ENCODE measurements at regions not wholly inside any gene's neighbourhood (a gene's known extent, or its start where the extent isn't known, plus 50 kb on each side); places are given as distances from the start of the nearest gene placed in this dataset.

DNA sequence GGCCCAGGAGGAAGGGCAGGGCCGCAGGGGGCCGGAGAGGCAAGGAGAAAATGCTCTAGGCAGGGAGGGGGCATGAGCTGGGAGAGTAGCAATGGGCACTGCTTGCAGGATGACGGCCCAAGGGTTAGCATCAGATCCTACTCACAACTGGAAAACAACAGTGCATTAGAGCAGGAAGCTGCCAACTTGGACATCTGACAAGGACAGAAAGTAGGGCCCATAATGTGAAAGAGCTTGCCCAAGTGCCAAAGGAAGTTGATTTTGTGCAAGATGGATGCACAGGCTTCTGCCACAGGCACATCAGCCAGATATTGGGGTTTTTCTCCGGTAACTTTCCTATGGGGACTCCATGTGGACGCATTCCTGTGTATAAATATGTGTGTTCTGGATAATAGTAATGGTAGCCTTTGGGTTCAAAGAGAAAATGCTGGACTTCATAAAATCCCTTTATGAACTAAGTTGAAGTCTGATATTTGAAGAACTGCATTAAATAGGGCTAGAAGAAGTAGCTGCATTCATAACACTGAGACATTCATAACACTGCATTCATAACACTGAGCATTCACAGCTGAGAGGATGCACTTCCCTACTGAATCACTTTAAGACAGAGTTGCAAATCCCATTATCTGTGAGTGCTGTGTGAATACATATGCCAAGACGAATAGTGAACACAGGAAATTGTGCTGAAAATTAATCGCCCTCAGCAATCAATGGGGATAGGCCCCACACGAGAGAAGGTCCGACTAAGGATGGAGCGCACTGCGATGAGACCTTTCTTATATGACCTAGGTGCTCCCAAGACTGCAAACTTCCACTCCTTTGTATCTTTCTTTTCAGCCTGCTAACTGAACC, 235.6 kb upstream of the PRDM1 start:
- no peak for DNase-seq (ENCODE audit: low read depth)

DNA sequence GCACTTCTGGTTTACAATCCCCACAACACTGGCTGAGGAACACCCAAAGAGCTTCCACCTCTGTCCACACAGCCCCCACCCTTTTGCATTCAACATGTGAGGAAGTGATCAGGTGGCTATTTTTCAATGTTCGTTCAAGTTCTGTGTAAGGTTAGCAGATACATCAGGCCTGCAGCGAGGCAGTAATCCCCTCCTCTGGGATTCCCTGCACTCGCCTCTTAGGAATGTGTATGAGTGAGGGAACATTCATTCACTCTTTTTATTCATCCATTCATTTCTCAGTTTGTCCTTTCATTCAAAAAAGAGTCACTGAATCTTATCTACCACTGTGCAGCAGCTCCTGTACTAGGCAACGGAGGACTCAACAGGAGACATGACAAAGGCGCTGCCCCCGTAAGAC, 236.4 kb upstream of the PRDM1 start:
- DNase-seq (ENCODE audit: low read depth), result no peak

DNA sequence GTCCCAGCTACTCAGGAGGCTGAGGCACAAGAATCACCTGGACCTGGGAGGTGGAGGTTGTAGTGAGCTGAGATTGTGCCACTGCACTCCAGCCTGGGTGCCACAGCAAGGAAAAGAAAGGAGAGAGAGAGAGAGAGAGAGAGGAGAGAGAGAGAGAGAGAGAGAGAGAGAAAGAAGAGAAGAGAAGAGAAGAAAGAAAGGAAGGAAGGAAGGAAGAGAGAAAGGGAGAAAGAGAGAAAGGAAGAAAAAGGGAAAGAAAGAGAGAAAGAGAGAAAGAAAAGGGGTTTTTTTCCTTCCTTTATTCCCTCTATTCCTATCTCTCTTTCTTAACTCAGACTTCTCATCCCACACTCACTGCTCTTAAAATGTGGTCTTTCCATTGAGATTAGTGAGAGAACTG, 238.7 kb upstream of the PRDM1 start:
- no peak for DNase-seq (ENCODE audit: low read depth)

DNA sequence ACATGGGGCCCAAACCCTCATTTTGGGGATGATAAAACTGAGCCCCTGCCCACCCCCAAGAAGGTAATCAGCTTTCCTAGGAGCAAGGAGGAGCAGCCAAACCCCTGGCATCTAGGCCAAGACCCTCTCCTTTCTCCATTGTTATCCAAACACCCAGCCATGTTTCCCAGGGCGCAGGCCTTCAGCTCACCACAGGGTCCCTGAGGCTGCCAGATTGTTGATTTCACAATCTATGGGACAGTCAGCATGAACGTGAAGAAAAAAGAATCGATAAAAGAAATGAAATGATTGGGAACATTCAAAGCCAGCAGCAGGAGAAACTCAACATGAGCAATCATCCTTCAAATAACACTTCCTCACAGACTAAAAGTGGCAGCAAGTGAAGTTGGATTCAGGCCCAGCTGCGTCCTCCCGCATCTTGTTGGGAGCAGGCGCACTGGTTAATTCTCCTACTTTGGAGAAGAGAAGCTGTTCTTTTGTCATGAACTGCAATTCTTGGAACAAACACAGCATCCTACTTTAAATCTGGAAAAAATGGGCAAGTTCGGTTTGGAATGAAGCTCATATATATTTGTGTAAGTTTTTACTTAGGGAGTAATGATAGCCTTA, 241.8 kb upstream of the PRDM1 start:
- no peak for DNase-seq (ENCODE audit: low read depth)

DNA sequence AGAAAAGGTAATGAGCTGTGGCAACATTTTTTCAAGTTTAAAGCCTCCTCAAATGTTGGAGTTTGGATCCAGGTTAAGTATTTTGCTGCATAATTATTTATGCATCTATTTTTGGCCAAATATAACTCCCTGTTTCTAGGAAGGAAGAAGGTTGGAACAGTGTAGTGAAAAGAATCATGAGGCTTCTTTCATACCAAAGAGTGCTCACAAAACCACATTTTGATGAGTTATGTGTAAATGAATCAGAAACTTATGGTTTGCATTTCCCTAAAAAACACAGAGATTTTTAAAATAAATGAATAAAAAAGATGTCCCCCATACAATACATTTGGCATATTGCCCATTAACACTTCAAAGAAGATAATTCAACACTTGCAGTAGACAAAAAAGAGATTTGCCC, 246.9 kb upstream of the PRDM1 start:
- no peak for DNase-seq (ENCODE audit: low read depth)

DNA sequence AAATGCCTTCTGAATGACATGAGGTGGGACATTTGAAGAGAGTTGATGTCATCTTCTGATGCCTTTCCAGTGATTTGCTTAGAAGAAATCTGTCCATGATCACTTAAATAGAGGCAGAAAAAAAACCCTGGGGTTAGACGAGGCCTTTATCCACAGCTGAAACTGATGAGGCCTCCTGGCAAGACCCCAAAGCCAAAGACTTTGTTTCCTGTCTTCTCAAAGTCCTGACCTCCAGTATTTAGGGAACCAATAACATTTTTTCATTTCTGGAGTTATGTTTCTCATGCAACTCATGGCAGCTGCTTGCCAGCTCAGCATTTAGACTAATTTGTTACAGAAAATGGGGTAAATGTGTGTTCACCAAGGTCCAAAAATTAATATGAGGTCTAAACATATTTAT, 248.0 kb upstream of the PRDM1 start:
- DNase-seq (ENCODE audit: low read depth), result no peak

DNA sequence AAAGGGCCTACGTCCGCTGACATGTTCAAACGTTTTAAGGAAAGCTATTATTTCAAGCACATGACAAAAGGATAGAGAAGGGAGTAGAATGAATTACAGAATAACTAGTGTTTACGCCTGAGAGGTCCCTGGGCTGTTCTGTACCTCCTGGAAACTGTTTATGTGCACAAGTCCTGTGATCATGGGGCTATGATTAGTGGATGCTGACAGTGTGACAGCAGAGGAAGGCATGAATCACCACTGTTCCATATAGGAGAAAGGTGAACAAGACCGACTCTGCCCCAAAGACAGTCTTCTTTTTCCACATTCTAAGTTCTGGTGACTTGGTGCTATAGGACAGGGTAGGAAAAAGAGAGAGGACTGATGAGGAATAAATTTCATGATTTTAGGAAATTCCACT, 249.2 kb upstream of the PRDM1 start:
- no peak for DNase-seq (ENCODE audit: low read depth)

DNA sequence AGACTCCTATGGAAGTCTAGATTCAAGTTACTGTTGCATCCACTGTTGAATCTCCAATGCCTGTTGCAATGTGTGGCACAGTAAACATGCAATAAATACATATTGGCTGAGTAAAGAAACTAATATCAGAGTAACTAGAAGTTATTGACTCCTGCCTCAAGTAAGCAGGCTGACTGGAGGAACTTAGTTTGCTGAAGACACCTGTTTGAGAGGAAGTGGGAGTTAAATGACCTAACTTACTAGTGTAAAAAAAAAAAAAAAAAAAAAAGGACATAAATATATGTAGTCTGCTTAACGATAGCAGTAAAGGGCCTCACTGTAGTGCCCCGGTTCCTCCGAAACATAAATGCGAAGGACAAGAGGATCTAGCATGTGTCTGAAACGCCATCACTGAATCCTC, 249.8 kb upstream of the PRDM1 start:
- no peak for DNase-seq (ENCODE audit: low read depth)

DNA sequence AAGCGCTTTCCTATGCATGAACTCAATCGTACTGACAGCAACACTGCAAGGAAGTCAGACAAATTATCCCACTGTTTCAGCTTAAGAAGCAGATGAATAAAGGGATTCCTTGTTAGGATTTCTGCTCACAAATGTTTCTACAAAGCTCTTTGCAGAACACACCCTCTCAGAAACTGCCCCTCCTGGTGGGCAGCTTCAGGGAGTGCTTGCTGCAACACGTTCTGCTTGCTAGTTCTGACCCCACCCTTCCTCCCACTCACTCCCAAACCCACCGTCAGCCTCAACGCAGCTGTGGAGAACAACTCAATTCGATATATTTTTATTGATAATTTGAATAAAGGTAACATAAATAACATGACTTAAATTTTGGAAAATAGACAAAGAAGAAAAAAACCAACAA, 250.8 kb upstream of the PRDM1 start:
- DNase-seq (ENCODE audit: low read depth), result no peak

DNA sequence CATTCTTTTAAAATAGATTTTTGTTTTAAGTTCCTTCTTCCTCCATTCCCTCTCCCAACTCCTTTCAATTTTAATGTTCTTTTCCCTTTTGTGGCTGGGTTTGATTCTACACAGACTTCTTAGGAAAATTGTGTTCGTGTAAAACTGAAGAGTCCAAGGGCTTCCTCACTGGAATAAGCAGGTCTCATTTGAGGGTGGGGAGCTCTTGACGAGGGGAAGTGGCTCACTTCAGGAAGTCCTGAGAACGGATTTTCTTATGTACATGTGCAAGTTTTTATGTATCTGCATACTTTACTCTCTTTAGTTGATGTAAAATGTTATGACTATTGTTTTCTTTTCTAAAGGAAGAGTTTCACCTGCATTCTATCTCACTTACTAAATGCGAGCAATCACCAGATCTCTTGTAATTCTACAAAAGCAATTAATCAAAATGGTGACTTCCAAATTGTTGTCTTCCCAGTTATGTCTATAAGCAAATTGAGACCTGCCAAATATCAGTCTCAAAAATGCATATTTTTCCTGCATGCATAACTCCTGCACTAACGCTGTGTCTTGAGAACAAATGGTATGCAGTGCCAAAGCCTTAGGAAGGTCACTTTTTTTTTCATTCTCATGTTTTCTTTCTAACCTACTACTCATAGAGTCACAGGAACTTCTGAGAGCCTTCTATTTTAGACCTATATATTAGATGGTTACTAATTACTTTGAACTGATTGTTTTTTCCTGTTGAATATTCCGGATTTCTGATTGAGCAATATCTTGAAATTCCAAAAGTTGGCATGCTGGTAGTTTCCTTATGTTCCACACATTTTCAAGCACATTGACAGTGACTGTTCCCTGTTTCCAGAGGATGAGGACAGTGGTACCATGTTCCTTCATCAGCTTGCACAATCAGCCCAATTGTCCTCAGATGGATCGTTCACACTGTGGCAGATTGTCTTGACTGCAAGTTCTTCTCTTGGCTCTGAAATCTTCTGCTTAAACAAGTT, 251.9 kb upstream of the PRDM1 start:
- no peak for DNase-seq (ENCODE audit: low read depth)

DNA sequence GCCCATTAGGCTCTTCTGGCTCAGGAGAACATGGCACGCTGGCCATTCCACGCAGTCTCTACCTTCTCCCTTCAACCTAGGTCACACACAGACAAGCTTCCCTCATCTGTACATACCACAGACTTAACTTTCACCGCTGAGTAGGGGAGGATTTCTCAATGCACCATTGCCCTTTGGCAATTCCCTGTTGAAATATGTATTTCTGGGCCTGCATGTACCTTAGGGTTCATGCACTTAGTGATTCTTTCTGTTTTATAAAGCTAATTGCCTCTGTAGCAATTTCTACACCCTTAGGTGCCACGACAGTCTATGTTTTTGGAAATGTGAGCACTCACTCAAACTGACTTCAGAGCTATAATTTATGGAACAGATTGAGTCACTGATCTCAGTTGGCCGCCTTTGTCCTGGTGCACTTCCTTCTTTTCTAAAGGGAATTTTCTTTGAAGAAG, 253.8 kb upstream of the PRDM1 start:
- DNase-seq (ENCODE audit: low read depth), result no peak

DNA sequence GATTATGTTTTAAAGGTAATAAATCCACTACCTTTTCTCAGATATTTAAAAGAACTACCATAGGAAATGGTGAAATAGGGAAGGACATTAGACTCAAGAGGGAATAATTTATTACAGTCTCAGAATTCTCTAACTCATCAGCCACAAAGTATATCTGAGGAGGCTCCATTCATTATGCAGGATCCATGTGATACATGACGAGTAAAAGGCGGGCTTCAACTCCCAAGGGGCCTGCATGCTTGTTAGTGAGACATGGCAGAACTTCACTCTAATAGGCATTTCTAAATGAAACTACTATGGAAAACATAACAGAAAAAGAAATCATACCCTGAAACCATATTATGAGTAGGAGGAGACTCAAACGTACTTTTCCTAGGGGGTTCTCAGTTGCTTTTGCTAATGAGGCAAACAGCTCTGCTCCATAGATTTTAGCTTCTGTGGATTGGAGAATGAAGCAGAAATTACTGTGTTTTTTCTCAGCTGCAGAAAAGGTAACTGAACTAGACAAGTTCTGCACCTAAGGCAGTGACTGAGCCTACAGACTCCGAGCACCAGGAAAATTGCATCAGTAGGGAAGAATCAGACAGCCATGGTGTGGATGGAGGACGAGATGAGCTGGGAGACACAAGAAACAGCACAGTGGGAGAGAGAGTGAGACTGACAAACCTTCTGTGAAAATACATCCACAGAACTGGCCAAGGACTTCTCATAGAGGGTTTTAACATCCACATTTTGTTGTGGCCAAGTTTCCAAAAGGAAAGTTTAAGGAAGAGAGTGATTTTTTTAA, 254.6 kb upstream of the PRDM1 start:
- DNase-seq (ENCODE audit: low read depth), result no peak

DNA sequence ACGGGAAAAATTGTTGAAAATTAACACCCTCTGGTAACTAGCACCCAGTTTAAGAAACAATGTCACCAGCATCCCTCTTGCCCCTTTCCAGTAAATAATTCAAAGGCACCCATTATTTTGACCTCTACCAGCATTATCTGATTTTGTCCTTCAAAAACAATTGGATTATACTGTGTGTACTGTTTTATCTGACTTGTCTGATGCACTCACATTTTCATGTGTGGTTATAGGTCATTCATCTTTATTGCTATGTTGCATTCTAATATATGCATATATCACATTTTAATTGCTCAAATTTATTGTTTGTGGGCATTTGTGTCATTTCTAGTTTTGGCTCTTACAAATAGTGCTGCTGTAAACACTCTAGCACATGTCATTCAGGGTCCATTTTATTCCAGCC, 260.9 kb upstream of the PRDM1 start:
- DNase-seq (ENCODE audit: low read depth), result no peak

DNA sequence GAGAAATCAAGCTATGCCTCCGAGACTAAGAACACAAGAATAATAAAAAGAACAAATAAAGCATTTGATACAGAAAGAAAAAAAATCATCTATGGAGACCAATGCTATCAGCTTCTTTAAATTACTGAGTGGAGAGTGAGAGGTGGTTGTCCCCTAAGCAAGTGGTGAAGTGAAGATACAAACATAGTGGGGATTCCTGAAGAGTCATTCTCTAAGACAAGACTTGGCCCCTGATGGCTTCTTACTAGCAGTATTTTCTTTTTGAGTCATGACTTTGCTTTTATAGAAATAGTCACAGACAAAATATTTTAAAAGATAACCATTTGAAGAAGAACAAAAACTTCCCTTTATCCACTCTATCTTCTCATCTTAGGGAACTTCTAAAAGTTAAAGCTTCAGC, 261.4 kb upstream of the PRDM1 start:
- DNase-seq (ENCODE audit: low read depth), result no peak

DNA sequence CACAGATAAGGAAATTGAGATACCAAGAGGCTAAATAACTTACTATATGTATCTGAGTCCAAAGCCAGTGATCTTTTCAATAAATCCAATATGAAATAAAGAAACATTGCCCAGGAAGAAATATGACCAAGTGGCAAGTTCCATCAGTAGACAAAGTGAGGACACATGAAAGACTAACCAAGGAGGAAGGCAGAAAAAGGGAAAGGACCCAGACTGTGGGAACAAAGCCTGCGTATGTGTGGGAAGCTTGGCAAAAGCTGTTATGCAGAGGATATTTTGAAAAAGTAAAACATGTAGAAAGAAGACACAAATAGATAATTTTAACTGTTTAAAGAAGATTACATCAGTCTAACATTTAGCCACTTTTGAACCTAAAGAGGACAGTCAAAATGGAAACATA, 264.4 kb upstream of the PRDM1 start:
- DNase-seq (ENCODE audit: low read depth), result no peak

DNA sequence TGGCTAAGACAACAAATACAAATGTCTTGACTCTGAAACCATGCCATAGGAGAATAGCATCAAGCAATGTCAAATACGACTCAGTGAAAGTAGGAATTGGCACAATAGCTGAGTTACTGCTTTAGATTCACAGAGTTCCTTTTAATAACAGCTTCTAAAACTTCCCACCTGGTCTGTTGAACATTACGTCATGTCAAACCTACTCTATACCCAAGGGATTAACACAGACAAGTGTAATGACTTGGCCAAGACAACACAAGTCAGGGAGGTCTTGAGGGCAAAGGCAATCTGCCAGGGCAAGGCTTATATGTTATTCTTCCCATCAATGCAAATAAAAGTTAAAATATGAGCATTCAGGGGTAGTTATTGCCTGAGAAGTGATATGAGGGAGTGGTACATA, 265.1 kb upstream of the PRDM1 start:
- no peak for DNase-seq (ENCODE audit: low read depth)

DNA sequence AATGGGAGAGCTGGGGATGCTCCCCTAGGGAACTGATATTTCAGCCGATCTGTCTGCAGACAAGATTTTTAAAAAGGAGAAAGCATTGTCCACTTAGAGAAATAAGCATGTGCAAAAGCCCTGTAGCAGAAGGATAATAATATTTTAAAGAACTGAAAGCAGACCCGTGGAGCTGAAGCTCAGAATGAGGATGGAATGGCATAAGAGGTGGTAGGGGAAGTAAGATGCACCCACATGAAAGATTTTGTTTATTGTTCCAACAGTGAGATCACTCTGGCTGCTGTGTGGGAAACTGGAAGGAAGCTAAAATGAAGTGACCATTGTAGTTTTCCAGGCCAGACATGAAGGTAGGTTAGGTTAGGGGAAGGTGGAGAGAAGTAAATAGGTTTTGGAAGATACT, 266.4 kb upstream of the PRDM1 start:
- DNase-seq (ENCODE audit: low read depth), result no peak

DNA sequence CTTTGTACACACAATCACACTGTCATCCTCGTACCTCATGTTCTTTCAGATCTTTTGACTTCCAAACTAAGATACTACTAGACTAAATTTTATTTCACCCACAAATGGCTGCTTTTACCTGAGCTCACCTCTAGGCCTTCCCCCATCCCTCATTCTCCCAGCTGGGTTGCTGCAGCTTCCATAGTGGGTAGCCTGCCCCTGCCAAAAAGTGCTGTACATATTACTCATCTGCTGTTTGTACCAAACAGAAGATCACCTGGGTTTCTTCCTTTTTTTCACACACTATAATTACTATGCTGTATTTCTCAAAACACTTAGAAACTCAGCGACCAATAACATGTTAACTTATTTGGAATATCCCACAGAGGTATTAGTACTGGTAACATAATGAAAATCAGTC, 267.6 kb upstream of the PRDM1 start:
- DNase-seq (ENCODE audit: low read depth), result no peak

DNA sequence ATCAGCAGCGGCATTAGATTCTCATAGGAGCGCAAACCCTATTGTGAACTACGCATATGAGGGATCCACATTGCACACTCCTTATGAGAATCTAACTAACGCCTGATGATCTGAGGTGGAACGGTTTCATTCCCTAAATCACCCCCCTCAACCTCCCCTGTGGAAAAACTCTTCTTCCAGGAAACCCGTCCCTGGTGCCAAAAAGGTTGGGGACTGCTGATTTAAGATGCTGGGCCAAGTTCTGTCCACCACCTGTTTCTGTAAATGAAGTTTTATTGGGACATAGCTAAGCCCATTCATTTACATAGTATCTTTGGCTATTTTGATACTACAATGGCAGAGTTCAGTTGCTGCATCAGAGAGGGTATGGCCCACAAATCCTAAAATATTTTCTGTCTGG, 268.2 kb upstream of the PRDM1 start:
- no peak for DNase-seq (ENCODE audit: low read depth)

DNA sequence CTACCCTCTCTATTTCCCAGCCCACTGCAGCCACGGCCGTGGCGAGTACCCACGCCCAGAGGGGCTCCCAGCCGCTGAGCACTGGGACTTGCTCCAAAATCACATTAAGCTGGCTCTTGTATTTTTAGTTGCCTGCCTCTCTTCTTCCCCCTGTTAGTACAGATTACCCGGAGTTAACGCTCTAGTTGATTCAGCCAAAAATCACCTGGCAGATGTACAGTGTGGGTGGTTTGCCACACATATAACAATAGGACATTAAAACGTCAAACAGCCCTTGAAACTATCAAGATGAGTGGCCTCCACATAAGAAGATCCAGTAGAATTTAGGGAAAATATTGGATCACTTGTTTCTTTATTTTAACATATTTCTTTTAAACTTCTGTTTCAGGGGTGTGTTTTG, 268.8 kb upstream of the PRDM1 start:
- no peak for DNase-seq (ENCODE audit: low read depth)

DNA sequence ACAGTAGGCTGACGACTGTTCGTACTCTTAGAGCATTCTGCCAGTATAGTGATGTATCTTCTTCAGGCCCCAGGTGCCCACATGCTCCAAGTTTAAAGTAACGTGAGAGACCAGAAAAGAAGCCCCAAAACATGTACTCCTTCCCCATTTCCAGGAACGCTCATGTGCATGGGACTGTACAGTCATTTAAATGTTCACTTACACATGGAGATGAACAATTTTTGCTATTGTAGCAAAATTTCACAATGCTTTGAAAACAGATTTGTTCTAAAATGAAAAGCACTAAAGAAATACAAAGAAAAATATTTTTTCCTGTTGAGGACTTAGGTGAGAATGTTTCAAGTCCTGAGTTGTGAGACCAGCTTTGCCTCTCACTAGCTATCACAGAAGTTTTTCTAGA, 269.3 kb upstream of the PRDM1 start:
- DNase-seq (ENCODE audit: low read depth), result no peak
